B cell (primary cell): ENCODE measurements at regions not wholly inside any gene's neighbourhood (a gene's known extent, or its start where the extent isn't known, plus 50 kb on each side); places are given as distances from the start of the nearest gene placed in this dataset.

Source experiments
- ATAC-seq: fragments of 200-7000 bp; cut with Tn5 transposase; one replicate; pipeline ENCODE4 v1.10.0; 2021; ENCODE audit warnings: low read depth, mild to moderate bottlenecking, moderate number of reproducible peaks, moderate library complexity
- CTCF ChIA-PET: fragments of 350-600 bp; sonication (Branson Sonifier 250); formaldehyde crosslinking; loops from one replicate; lab custom pipeline; 2021; ENCODE audit warnings: antibody characterized with exemption, inconsistent platforms; lab: Charles Lee
- POLR2A ChIA-PET: fragments of 350-600 bp; sonication (Branson Sonifier 250); formaldehyde crosslinking; loops from one replicate; lab custom pipeline; 2021; ENCODE audit warnings: antibody characterized with exemption; lab: Charles Lee
- DNase-seq: peaks from one replicate; pipeline ENCODE4 v3.0.0; 2013
- H2AFZ ChIP-seq: 2 replicates; pipeline ENCODE4 v1.6.1; 2012; ENCODE audit warnings: mild to moderate bottlenecking, low read depth, low read length; ENCODE audit not compliant: insufficient read depth, poor library complexity, severe bottlenecking
- H3K27ac ChIP-seq, 2 donors: 1 replicate in 1 of 2; 2 replicates in 1 of 2; pipeline ENCODE4 v1.5.1; 2012 to 2013; ENCODE audit warnings: low read length in 2 of 2, mild to moderate bottlenecking in 2 of 2, moderate library complexity in 1 of 2
- H3K27me3 ChIP-seq, 4 experiments: fragments of 200-600 bp in 1 of 4; sonication (generic) in 1 of 4; replicated peaks in 1 of 4; 1 replicate in 2 of 4; 2 replicates in 2 of 4; pipeline versions ENCODE4 v1.6.1 to v1.7.0; 2013 to 2016; ENCODE audit warnings: low read length in 3 of 4, mild to moderate bottlenecking in 2 of 4, mixed read lengths in 1 of 4, moderate library complexity in 1 of 4; ENCODE audit not compliant: insufficient read depth in 4 of 4, control insufficient read depth in 3 of 4; ENCODE audit errors: control extremely low read depth in 1 of 4
- H3K36me3 ChIP-seq, 2 experiments: replicated peaks in 1 of 2; 1 replicate in 1 of 2; 2 replicates in 1 of 2; pipeline versions ENCODE4 v1.6.1 to v1.7.1; 2013; ENCODE audit warnings: low read length in 1 of 2; ENCODE audit not compliant: insufficient read depth in 2 of 2, control insufficient read depth in 1 of 2; ENCODE audit errors: control extremely low read depth in 1 of 2, extremely low read depth in 1 of 2
- H3K4me1 ChIP-seq, 2 donors: fragments of 200-600 bp in 1 of 2; sonication (generic) in 1 of 2; 1 replicate in 1 of 2; 2 replicates in 1 of 2; pipeline versions ENCODE4 v1.5.1 to v1.6.1; 2013 to 2017; ENCODE audit warnings: low read length in 2 of 2; ENCODE audit not compliant: control insufficient read depth in 2 of 2, insufficient read depth in 2 of 2
- H3K4me2 ChIP-seq: replicated peaks from 2 replicates; pipeline ENCODE3; 2012; ENCODE audit warnings: mild to moderate bottlenecking, low read depth, low read length; ENCODE audit not compliant: poor library complexity, severe bottlenecking
- H3K4me3 ChIP-seq, 5 experiments: fragments of 200-600 bp in 1 of 5; sonication (generic) in 1 of 5; 1 replicate in 3 of 5; 2 replicates in 2 of 5; pipeline versions ENCODE4 v1.5.1 to v1.7.0; 2011 to 2016; ENCODE audit warnings: low read length in 4 of 5, mild to moderate bottlenecking in 4 of 5, low read depth in 2 of 5, control low read depth in 1 of 5, moderate library complexity in 1 of 5; ENCODE audit not compliant: insufficient read depth in 1 of 5; ENCODE audit errors: control extremely low read depth in 1 of 5, extremely low read depth in 1 of 5
- H3K79me2 ChIP-seq: fragments of 200-600 bp; sonication (generic); one replicate; pipeline ENCODE4 v1.6.0; 2016; ENCODE audit warnings: low read length; ENCODE audit not compliant: control insufficient read depth, insufficient read depth
- H3K9ac ChIP-seq: fragments of 200-600 bp; sonication (generic); 2 replicates; pipeline ENCODE4 v1.6.1; 2017; ENCODE audit warnings: mild to moderate bottlenecking, low read length, moderate library complexity
- H3K9me3 ChIP-seq, 3 donors: one replicate each; pipeline versions ENCODE4 v1.6.1 to v1.7.1; 2013; ENCODE audit warnings: low read length in 2 of 3; ENCODE audit not compliant: control insufficient read depth in 2 of 3, insufficient read depth in 1 of 3; ENCODE audit errors: control extremely low read depth in 1 of 3
- H4K20me1 ChIP-seq: 2 replicates; pipeline ENCODE4 v1.6.0; 2012; ENCODE audit warnings: mild to moderate bottlenecking, low read length; ENCODE audit not compliant: insufficient read depth, control insufficient read depth, poor library complexity, severe bottlenecking
- H3K27ac Mint-ChIP-seq: one replicate; pipeline ENCODE4 v1.8.0; 2021; ENCODE audit warnings: mixed read lengths
- H3K27me3 Mint-ChIP-seq: one replicate; pipeline ENCODE4 v1.8.0; 2021; ENCODE audit warnings: mixed read lengths
- H3K4me1 Mint-ChIP-seq: one replicate; pipeline ENCODE4 v1.8.0; 2021; ENCODE audit warnings: mixed read lengths
- H3K4me3 Mint-ChIP-seq: one replicate; pipeline ENCODE4 v1.8.0; 2021; ENCODE audit warnings: mixed read lengths
- H3K9me3 Mint-ChIP-seq: one replicate; pipeline ENCODE4 v1.8.0; 2022; ENCODE audit warnings: mixed read lengths; ENCODE audit not compliant: insufficient read depth
- CTCF ChIP-seq: fragments of 200-600 bp; IDR thresholded peaks from one replicate; pipeline ENCODE4 v1.8.0; 2022; ENCODE audit warnings: antibody characterized with exemption, mild to moderate bottlenecking
- EZH2 ChIP-seq: IDR thresholded peaks from 2 replicates; pipeline ENCODE4 v1.6.1; 2012; ENCODE audit warnings: borderline replicate concordance, low read depth, mild to moderate bottlenecking, moderate library complexity, low read length; ENCODE audit not compliant: insufficient read depth, poor library complexity, severe bottlenecking
- WGBS: methylation state at CpG from one replicate; pipeline ENCODE4 v1.1.5; 2013; ENCODE audit warnings: missing lambda C conversion rate; ENCODE audit not compliant: insufficient coverage; 5-methylcytosine and 5-hydroxymethylcytosine counted together
- intact Hi-C: fragments of 100-400 bp; cut with micrococcal nuclease; formaldehyde crosslinking; loops from one replicate; pipeline ENCODE4 v1.10.0; 2022

GRCh38 chr2:41725901-41726300 lies 321.9 kb upstream of the PKDCC start:
- Histone ChIP-seq H3K9me3 (no peaks in the 10 kb centered on the region), H3K9ac (no peak overlapping the region), H3K36me3 (no peaks in the 10 kb centered on the region), H3K27me3 (no peaks in the 10 kb centered on the region), H3K4me3 (no peak overlapping the region), H3K27ac (no peak overlapping the region), H3K4me2 (no peak overlapping the region), H3K79me2 (no peaks in the 10 kb centered on the region), H3K4me1 (no peaks in the 10 kb centered on the region), H2AFZ (no peak overlapping the region), H4K20me1 (no peaks in the 10 kb centered on the region)
- intact Hi-C loops = no loop called here
- TF ChIP-seq EZH2 = no peak
- no peak for TF ChIP-seq CTCF
- ChIA-PET CTCF (interaction anchor here (0.7 kb wide), 1 partner anchor 9 kb away, joined by 3 read pairs; no protein-coding TSS in a partner anchor), POLR2A (no interaction called here)
- Mint-ChIP-seq H3K9me3 (no peaks in the 10 kb centered on the region), H3K27ac (no peak overlapping the region), H3K4me1 (no peaks in the 10 kb centered on the region), H3K27me3 (peaks cover 3% of the 10 kb centered on the region), H3K4me3 (no peak overlapping the region)
- ATAC-seq = no peak
- no CpG with 5 or more reads among the region's 3 CpGs for WGBS
- DNase-seq = no peak

- Mint-ChIP-seq H3K27ac (no peak overlapping the region), H3K27me3 (peaks cover 5% of the 10 kb centered on the region), H3K9me3 (no peaks in the 10 kb centered on the region), H3K4me1 (no peaks in the 10 kb centered on the region), H3K4me3 (no peak overlapping the region)
- ChIA-PET POLR2A (interaction anchor here (0.7 kb wide), 1 partner anchor 1283 kb away, joined by 4 read pairs; no protein-coding TSS in a partner anchor), CTCF (no interaction called here)
- H3K36me3 ChIP-seq = no peaks in the 10 kb centered on the region
- H3K4me2 ChIP-seq = no peak overlapping the region
- H3K9me3 ChIP-seq = no peaks in the 10 kb centered on the region
- no peak overlapping the region for H3K4me3 ChIP-seq
- intact Hi-C loops = no loop called here
- no peak overlapping the region for H3K27ac ChIP-seq
- no peak for DNase-seq
- 93% methylated on average over 5 of the region's 6 CpGs for WGBS
- H2AFZ ChIP-seq = no peak overlapping the region
- no peak for TF ChIP-seq EZH2
- TF ChIP-seq CTCF = no peak
- no peak for ATAC-seq
- no peaks in the 10 kb centered on the region for H3K27me3 ChIP-seq
- no peaks in the 10 kb centered on the region for H4K20me1 ChIP-seq
- no peaks in the 10 kb centered on the region for H3K4me1 ChIP-seq
- no peaks in the 10 kb centered on the region for H3K79me2 ChIP-seq
- H3K9ac ChIP-seq = no peak overlapping the region
These were observed 321.5 kb upstream of the PKDCC start for GRCh38 chr2:41726364-41726763.
